ENCODE measurements at regions not wholly inside any gene's neighbourhood (a gene's known extent, or its start where the extent isn't known, plus 50 kb on each side); places are given as distances from the start of the nearest gene placed in this dataset.
"Not testable (repeated sequence)": the region's sequence is repeated elsewhere in the genome, so short reads cannot be mapped to it uniquely, and the experiment has no call there.

- intact Hi-C loops (cut with DNase I), result no loop called here
- no peak for DNase-seq
These were observed 51.8 kb upstream of the PMAIP1 start for GRCh38 chr18:59848002-59848401.

GRCh38 chr18:59847491-59847846 lies 52.3 kb upstream of the PMAIP1 start:
- intact Hi-C loops (cut with DNase I); DNase-seq: not testable (repeated sequence)

GRCh38 chr18:59846814-59847490 lies 52.8 kb upstream of the PMAIP1 start:
- intact Hi-C loops (cut with DNase I), result no loop called here
- no peak for DNase-seq

- DNase-seq, result no peak
- intact Hi-C loops (cut with DNase I), result no loop called here
These were observed 56.8 kb upstream of the PMAIP1 start for GRCh38 chr18:59842947-59843346.

GRCh38 chr18:59839931-59840685 lies 59.7 kb upstream of the PMAIP1 start:
- intact Hi-C loops (cut with DNase I), result loop anchor here (5.0 kb wide), 1 partner anchor 707 kb away; no protein-coding TSS in a partner anchor

GRCh38 chr18:59839246-59839645 lies 60.5 kb upstream of the PMAIP1 start:
- intact Hi-C loops (cut with DNase I), result loop anchor here (5.0 kb wide), 1 partner anchor 708 kb away; no protein-coding TSS in a partner anchor
- DNase-seq, result no peak

More at GRCh38 chr18:59839931-59840685, 59.7 kb upstream of the PMAIP1 start:
- no peak for DNase-seq

GRCh38 chr18:59837586-59837985 lies 62.2 kb upstream of the PMAIP1 start:
- intact Hi-C loops (cut with DNase I), result loop anchor here (5.0 kb wide), 1 partner anchor 710 kb away; no protein-coding TSS in a partner anchor
- peak in 3 of 10 donors; percentile 2 to 17 (median 10) for DNase-seq

GRCh38 chr18:59835605-59836379 lies 64.0 kb upstream of the PMAIP1 start:
- intact Hi-C loops (cut with DNase I), result loop anchor here (5.0 kb wide), 1 partner anchor 712 kb away; no protein-coding TSS in a partner anchor
- peak in 1 of 10 donors; percentile 5 for DNase-seq

- DNase-seq, result peak in 1 of 10 donors; percentile 1
- intact Hi-C loops (cut with DNase I), result no loop called here
These were observed 65.5 kb upstream of the PMAIP1 start for GRCh38 chr18:59834267-59834666.

GRCh38 chr18:59833785-59834184 lies 66.0 kb upstream of the PMAIP1 start:
- intact Hi-C loops (cut with DNase I), result no loop called here

GRCh38 chr18:59823596-59824195 lies 76.1 kb upstream of the PMAIP1 start:
- intact Hi-C loops (cut with DNase I), result loop anchor here (1.0 to 5.0 kb wide), 3 partner anchors 191 to 576 kb away; no protein-coding TSS in a partner anchor
- peak in 6 of 10 donors; percentile 36 to 89 (median 62) for DNase-seq

More at GRCh38 chr18:59833785-59834184, 66.0 kb upstream of the PMAIP1 start:
- peak in 1 of 10 donors; percentile 1 for DNase-seq

GRCh38 chr18:59822612-59823550 lies 76.9 kb upstream of the PMAIP1 start:
- intact Hi-C loops (cut with DNase I), result loop anchor here (1.0 to 5.0 kb wide), 3 partner anchors 191 to 576 kb away; no protein-coding TSS in a partner anchor
- no peak for DNase-seq

GRCh38 chr18:59821983-59822382 lies 77.8 kb upstream of the PMAIP1 start:
- intact Hi-C loops (cut with DNase I), result loop anchor here (5.0 kb wide), 2 partner anchors 190 to 575 kb away; no protein-coding TSS in a partner anchor
- DNase-seq, result peak in 1 of 10 donors; percentile 14

GRCh38 chr18:59820663-59821062 lies 79.1 kb upstream of the PMAIP1 start:
- DNase-seq, result no peak
- intact Hi-C loops (cut with DNase I), result loop anchor here (5.0 kb wide), 2 partner anchors 188 to 573 kb away; no protein-coding TSS in a partner anchor

GRCh38 chr18:59818769-59819168 lies 81.0 kb upstream of the PMAIP1 start:
- DNase-seq, result no peak
- intact Hi-C loops (cut with DNase I), result no loop called here

GRCh38 chr18:59814891-59815290 lies 84.9 kb upstream of the PMAIP1 start:
- no peak for DNase-seq
- intact Hi-C loops (cut with DNase I), result no loop called here

GRCh38 chr18:59813942-59814341 lies 85.9 kb upstream of the PMAIP1 start:
- DNase-seq, result no peak
- intact Hi-C loops (cut with DNase I), result no loop called here

- intact Hi-C loops (cut with DNase I), result no loop called here
- DNase-seq, result no peak
These were observed 88.9 kb upstream of the PMAIP1 start for GRCh38 chr18:59810735-59811520.

All from posterior cingulate gyrus (tissue), 11 donors.